WTC11 (cell line): ENCODE measurements at regions not wholly inside any gene's neighbourhood (a gene's known extent, or its start where the extent isn't known, plus 50 kb on each side); places are given as distances from the start of the nearest gene placed in this dataset.

Experiments
- ATAC-seq: fragments of 200-7000 bp; cut with Tn5 transposase; 2 replicates; pipeline ENCODE4 v1.10.0; 2021; ENCODE audit warnings: mild to moderate bottlenecking, moderate library complexity
- CTCF ChIA-PET: fragments of 300-600 bp; sonication (Branson Sonifier 250); formaldehyde crosslinking; loops from one replicate; lab custom pipeline; 2021; ENCODE audit warnings: antibody characterized with exemption; lab: Charles Lee
- POLR2A ChIA-PET: fragments of 350-600 bp; sonication (Branson Sonifier 250); formaldehyde crosslinking; loops from one replicate; lab custom pipeline; 2021; ENCODE audit warnings: antibody characterized with exemption; lab: Charles Lee
- DNase-seq: peaks from one replicate; pipeline ENCODE4 v3.0.0; 2021; ENCODE audit warnings: low spot score
- H3K27ac Mint-ChIP-seq: 2 replicates; pipeline ENCODE4 v1.8.0; 2021; ENCODE audit warnings: mixed read lengths
- H3K27me3 Mint-ChIP-seq: 2 replicates; pipeline ENCODE4 v1.8.0; 2021; ENCODE audit warnings: low read depth, mild to moderate bottlenecking, moderate library complexity, mixed read lengths
- H3K36me3 Mint-ChIP-seq: 2 replicates; pipeline ENCODE4 v1.8.0; 2021; ENCODE audit warnings: mixed read lengths
- H3K4me1 Mint-ChIP-seq: 2 replicates; pipeline ENCODE4 v1.8.0; 2022; ENCODE audit warnings: mixed read lengths
- H3K4me3 Mint-ChIP-seq: 2 replicates; pipeline ENCODE4 v1.8.0; 2021; ENCODE audit warnings: mild to moderate bottlenecking, moderate library complexity, mixed read lengths
- H3K9me3 Mint-ChIP-seq: 2 replicates; pipeline ENCODE4 v1.8.0; 2021; ENCODE audit warnings: mixed read lengths
- ATF2 ChIP-seq: sonication (generic); formaldehyde crosslinking; IDR thresholded peaks from 2 replicates; pipeline ENCODE4 v1.8.1; 2022; ENCODE audit warnings: low read depth, missing genetic modification reagents, borderline replicate concordance
- CTCF ChIP-seq: fragments of 200-600 bp; IDR thresholded peaks from 2 replicates; pipeline ENCODE4 v1.8.0; 2022; ENCODE audit warnings: antibody characterized with exemption
- E2F1 ChIP-seq: sonication (generic); formaldehyde crosslinking; IDR thresholded peaks from 2 replicates; pipeline ENCODE4 v1.8.0; 2022; ENCODE audit warnings: mild to moderate bottlenecking, missing genetic modification reagents
- E2F5 ChIP-seq: sonication (generic); formaldehyde crosslinking; IDR thresholded peaks from 2 replicates; pipeline ENCODE4 v1.8.1; 2022; ENCODE audit warnings: mild to moderate bottlenecking, moderate library complexity, missing genetic modification reagents
- ESRRA ChIP-seq: sonication (generic); formaldehyde crosslinking; IDR thresholded peaks from 2 replicates; pipeline ENCODE4 v1.8.1; 2022; ENCODE audit warnings: mild to moderate bottlenecking, missing genetic modification reagents, borderline replicate concordance
- GABPB1 ChIP-seq: sonication (generic); formaldehyde crosslinking; IDR thresholded peaks from 2 replicates; pipeline ENCODE4 v1.8.1; 2023; ENCODE audit warnings: mild to moderate bottlenecking, missing genetic modification reagents
- KAT7 ChIP-seq: sonication (generic); formaldehyde crosslinking; IDR thresholded peaks from 2 replicates; pipeline ENCODE4 v1.8.1; 2023; ENCODE audit warnings: missing genetic modification reagents, mild to moderate bottlenecking, borderline replicate concordance
- NFATC4 ChIP-seq: fragments of 250-450 bp; sonication (Bioruptor Pico); IDR thresholded peaks from 2 replicates; pipeline ENCODE4 v1.9.0; 2021; ENCODE audit warnings: mild to moderate bottlenecking
- NR1H2 ChIP-seq: sonication (generic); formaldehyde crosslinking; IDR thresholded peaks from 2 replicates; pipeline ENCODE4 v1.9.0; 2021; ENCODE audit warnings: mild to moderate bottlenecking, moderate library complexity, missing genetic modification reagents
- PRDM15 ChIP-seq: sonication (generic); formaldehyde crosslinking; IDR thresholded peaks from 2 replicates; pipeline ENCODE4 v1.8.0; 2022; ENCODE audit warnings: missing genetic modification reagents
- SP1 ChIP-seq: sonication (generic); formaldehyde crosslinking; conservative IDR thresholded peaks from 2 replicates; pipeline ENCODE4 v1.8.1; 2022; ENCODE audit warnings: missing genetic modification reagents
- TEAD1 ChIP-seq: sonication (generic); formaldehyde crosslinking; IDR thresholded peaks from 2 replicates; pipeline ENCODE4 v1.8.0; 2022; ENCODE audit warnings: mild to moderate bottlenecking, missing genetic modification reagents
- ZNF121 ChIP-seq: sonication (generic); formaldehyde crosslinking; IDR thresholded peaks from 2 replicates; pipeline ENCODE4 v1.8.0; 2023; ENCODE audit warnings: missing genetic modification reagents
- ZNF219 ChIP-seq: sonication (generic); formaldehyde crosslinking; IDR thresholded peaks from 2 replicates; pipeline ENCODE4 v1.8.0; 2023; ENCODE audit warnings: missing genetic modification reagents, mild to moderate bottlenecking, borderline replicate concordance
- ZNF396 ChIP-seq: fragments of 250-450 bp; sonication (Bioruptor Pico); IDR thresholded peaks from 2 replicates; pipeline ENCODE4 v1.8.0; 2021; ENCODE audit warnings: mild to moderate bottlenecking, moderate library complexity, borderline replicate concordance

GRCh38 chr4:129342819-129343408, 247.0 kb downstream of the C4orf33 start (continued):
- no peak for TF ChIP-seq PRDM15
- TF ChIP-seq ZNF121 (CRISPR knock-in tag), result no peak
- no peak for TF ChIP-seq SP1 (CRISPR knock-in tag)

- Mint-ChIP-seq H3K4me1 (peaks cover 23% of the 10 kb centered on the region), H3K27me3 (no peaks in the 10 kb centered on the region), H3K27ac (no peak overlapping the region), H3K9me3 (peaks cover 4% of the 10 kb centered on the region), H3K4me3 (no peak overlapping the region; the same call in 1 of the 2 replicates), H3K36me3 (no peaks in the 10 kb centered on the region)
- peak; percentile 38; the same call in 1 of the 2 replicates for TF ChIP-seq CTCF
- TF ChIP-seq ATF2, result no peak
- TF ChIP-seq GABPB1, result no peak
- CTCF ChIA-PET, result interaction anchor here (1.5 kb wide), 1 partner anchor 583 kb away, joined by 3 read pairs; no protein-coding TSS in a partner anchor
- DNase-seq (peak; percentile 16), ATAC-seq (peak; percentile 85)
- POLR2A ChIA-PET, result no interaction called here
These were observed 248.1 kb downstream of the C4orf33 start for GRCh38 chr4:129344058-129344457.

GRCh38 chr4:129345609-129346008, 249.7 kb downstream of the C4orf33 start:
- Mint-ChIP-seq H3K9me3 (no peaks in the 10 kb centered on the region), H3K4me3 (no peak overlapping the region), H3K36me3 (no peaks in the 10 kb centered on the region), H3K27me3 (no peaks in the 10 kb centered on the region), H3K4me1 (peaks cover 23% of the 10 kb centered on the region), H3K27ac (no peak overlapping the region)
- ChIA-PET POLR2A (no interaction called here), CTCF (interaction anchor here (2.1 kb wide), 1 partner anchor 295 kb away, joined by 6 read pairs; no protein-coding TSS in a partner anchor)
- no peak for TF ChIP-seq E2F5
- no peak for TF ChIP-seq E2F1 (CRISPR knock-in tag)
- no peak for TF ChIP-seq KAT7 (CRISPR knock-in tag)
- TF ChIP-seq NFATC4 (CRISPR knock-in tag), result no peak
- no peak for TF ChIP-seq ZNF396 (CRISPR knock-in tag)
- TF ChIP-seq ZNF219, result no peak
- TF ChIP-seq ESRRA, result no peak
- TF ChIP-seq NR1H2, result no peak
- no peak for TF ChIP-seq TEAD1 (CRISPR knock-in tag)
- DNase-seq, result no peak
- no peak for ATAC-seq
